ENCODE measurements at regions not wholly inside any gene's neighbourhood (a gene's known extent, or its start where the extent isn't known, plus 50 kb on each side); places are given as distances from the start of the nearest gene placed in this dataset.

- DNase-seq (ENCODE audit: low read depth, low spot score) = no peak
These were observed 202.3 kb downstream of the KIF21A start for GRCh38 chr12:39240587-39240986.

- no peak for DNase-seq (ENCODE audit: low read depth, low spot score)
These were observed 203.1 kb downstream of the KIF21A start for GRCh38 chr12:39239490-39240486.

GRCh38 chr12:39237004-39237403 lies 205.9 kb downstream of the KIF21A start:
- DNase-seq (ENCODE audit: low read depth, low spot score) = no peak

DNA sequence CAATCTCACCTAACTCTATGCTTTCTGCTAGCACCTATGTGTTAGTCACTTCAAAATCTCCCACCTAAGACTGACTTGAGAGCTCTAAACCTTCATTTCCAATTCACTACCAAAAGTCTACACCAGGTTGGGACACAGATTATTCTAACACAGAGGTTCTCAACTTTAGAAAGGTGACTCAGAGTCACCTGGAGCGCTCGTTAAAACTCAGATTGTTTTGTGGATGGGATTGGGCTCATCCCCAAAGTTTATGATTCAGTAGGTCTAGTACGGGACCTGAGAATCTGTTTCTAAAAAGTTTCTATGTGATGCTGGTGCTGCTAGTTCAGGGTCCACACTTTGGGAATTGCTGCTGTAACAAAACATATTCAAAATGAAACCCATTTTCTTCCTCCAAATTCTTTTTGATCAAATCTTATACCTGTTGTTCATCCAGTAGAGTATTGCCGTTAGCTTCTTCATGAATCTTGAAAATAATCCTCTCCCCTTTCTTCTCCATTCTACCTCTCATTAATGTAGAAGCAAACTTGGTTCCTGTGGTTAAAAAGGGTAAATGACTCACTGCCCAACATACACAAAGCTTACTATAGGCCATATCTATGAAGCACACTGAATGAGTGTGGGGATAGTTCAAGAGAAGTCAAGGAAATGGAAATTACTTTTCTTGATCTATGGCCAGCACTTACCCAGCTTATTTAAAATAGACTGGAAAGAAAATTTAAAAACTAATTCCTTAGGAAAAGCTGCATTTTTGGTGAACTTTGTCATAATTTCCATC lies 206.7 kb downstream of the KIF21A start:
- no peak for DNase-seq (ENCODE audit: low read depth, low spot score)

GRCh38 chr12:39230086-39230485 lies 212.8 kb downstream of the KIF21A start:
- no peak for DNase-seq (ENCODE audit: low read depth, low spot score)

GRCh38 chr12:39227218-39227617 lies 215.7 kb downstream of the KIF21A start:
- DNase-seq (ENCODE audit: low read depth, low spot score) = no peak

- no peak for DNase-seq (ENCODE audit: low read depth, low spot score)
These were observed 217.9 kb downstream of the KIF21A start for GRCh38 chr12:39224971-39225370.

DNA sequence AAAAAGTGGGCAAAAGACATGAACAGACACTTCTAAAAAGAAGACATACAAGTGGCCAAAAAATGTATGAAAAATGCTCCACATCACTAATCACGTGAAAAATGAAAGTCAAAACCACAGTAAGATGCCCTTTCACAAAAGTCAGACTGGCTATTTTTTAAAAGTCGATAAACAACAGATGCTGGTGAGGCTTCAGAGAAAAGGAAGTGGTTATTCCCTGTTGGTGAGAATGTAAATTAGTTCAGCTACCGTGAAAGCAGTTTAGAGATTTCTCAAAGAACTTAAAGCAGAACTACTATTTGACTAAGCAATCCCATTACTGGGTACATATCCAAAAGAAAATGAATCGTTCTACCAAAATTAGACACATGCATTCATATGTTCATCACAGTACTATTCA lies 237.0 kb downstream of the KIF21A start:
- no peak for DNase-seq (ENCODE audit: low read depth, low spot score)

DNA sequence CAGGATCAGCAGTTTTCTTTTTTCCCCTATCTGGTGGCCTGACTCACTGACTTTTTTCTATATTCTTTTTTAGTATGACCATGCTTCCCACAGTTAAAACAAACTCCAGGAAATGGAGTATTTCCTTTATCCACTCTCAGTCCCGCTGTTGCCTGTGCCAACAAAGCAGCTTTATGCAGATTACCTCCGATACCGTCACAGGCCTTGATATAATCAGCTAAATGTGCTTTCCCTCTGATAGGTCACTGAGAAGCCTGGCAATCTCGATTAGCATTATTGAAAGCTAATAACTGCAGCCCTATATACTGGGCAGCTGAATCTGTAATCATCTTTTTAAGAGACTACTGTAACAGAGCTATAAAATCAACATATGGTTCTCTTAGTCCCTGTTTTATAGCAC lies 243.6 kb downstream of the KIF21A start:
- no peak for DNase-seq (ENCODE audit: low read depth, low spot score)

DNA sequence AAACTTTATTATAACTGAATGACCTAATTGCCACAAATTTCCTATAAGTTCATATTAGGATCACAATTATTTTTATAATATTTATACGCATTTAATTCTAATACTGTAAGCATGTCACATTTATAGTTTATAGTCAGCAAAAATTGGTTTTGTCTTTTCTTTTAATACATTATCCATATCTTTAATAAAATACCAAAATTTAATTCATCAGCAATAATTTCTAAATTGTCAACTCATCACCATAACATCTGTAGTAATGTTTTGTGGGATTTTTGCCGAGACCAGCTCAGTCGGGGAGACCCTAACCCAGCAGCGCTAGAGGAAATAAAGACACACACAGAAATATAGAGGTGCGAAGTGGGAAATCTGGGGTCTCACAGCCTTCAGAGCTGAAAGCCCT lies 254.2 kb downstream of the KIF21A start:
- no peak for DNase-seq (ENCODE audit: low read depth, low spot score)

DNA sequence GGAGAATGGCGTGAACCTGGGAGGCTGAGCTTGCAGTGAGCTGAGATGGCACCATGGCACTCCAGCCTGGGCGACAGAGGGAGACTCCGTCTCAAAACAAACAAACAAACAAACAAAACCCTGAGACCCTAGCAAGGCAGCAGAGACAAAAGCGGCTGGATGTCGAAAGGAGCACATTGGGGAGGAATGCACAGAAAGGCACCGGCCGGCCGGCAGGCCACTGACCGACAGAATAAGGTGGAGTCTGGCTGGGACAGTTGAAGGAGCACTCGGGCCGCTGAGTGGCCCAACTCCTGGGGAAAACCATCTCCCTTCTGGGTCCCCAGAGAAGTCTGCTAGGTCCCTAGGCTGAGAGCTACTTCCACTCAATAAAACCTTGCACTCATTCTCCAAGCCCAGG lies 256.2 kb downstream of the KIF21A start:
- no peak for DNase-seq (ENCODE audit: low read depth, low spot score)

GRCh38 chr12:39178837-39179236 lies 264.1 kb downstream of the KIF21A start:
- no peak for DNase-seq (ENCODE audit: low read depth, low spot score)

DNA sequence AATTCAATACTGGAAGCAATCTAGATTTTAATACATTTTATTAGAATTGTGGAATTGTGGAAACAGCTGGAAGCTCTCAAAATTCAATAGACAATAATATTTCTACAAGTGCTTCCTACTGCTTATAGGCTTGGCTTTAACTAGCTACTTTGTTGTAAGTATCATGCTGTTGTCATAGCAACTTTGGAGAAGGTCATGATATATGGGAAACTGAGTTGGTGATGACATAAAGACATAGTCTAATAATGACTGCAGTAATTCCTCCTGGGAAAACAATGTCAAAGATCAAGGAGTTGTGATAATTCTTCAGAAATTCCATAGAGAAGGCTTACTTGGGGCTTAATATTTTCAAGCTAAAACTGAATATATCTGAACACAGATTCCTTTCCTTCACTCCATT lies 266.6 kb downstream of the KIF21A start:
- no peak for DNase-seq (ENCODE audit: low read depth, low spot score)

- no peak for DNase-seq (ENCODE audit: low read depth, low spot score)
These were observed 268.3 kb upstream of the CPNE8 start for GRCh38 chr12:39173726-39174125.

GRCh38 chr12:39165338-39165737 lies 259.9 kb upstream of the CPNE8 start:
- DNase-seq (ENCODE audit: low read depth, low spot score) = no peak

DNA sequence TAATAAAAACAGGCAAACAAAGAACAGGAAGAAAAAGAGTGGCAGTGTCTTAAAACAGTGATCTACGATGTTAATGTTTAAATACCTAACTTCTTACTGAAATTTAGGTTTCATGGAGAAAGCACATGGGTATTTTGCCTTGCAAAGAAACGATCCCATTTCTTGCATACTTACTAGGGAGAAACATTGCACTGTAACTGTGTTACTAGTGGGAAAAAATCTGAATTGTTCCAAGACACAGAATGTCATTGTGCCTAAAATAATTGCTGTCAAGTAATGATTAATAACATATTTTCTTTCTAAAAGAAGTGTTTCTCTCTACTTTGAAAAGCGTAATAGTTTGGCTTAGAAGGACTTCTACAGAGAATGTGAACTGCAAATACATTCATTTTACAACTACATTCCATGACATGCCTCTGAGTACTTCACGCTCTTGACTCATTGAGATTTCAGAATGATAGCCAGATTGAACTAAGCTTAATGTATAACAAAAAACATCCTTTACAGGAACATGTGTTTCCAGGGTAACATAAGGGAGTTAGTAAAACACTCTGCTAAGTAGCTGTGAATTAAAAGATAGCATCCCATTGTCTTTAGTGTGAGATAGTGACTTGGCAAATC lies 256.2 kb upstream of the CPNE8 start:
- no peak for DNase-seq (ENCODE audit: low read depth, low spot score)

DNA sequence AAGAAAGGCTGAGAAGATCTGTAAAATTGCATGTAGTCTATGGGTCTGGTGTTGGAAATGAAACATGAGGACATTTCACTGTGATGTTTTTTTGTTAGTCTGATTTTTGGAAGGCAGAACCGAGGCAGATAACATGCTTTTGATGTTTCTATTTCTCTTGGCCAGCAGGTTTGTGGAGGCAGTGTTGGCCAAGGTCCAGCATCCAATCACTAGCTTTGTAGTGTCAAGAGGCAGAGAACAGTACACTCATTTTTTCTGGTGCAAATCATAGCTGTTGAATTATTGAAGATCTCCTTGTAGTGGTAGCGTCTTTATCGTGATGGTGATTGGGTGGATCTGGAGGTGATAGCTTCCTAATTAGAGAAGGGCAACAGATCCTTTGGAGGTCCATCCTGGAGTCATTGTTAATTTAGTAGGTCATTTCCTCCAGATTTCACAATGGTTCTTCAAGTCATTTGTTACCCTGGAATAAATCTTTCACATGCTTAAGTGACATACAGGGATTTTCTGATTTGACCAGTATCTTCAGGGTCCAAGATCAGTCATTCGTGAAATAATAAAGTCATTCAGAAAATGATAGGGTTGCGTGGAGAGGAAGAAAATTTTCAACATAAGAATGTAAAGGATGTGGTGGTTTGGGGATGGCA lies 252.4 kb upstream of the CPNE8 start:
- DNase-seq (ENCODE audit: low read depth, low spot score) = no peak

GRCh38 chr12:39145175-39145999 lies 240.0 kb upstream of the CPNE8 start:
- no peak for DNase-seq (ENCODE audit: low read depth, low spot score)

DNA sequence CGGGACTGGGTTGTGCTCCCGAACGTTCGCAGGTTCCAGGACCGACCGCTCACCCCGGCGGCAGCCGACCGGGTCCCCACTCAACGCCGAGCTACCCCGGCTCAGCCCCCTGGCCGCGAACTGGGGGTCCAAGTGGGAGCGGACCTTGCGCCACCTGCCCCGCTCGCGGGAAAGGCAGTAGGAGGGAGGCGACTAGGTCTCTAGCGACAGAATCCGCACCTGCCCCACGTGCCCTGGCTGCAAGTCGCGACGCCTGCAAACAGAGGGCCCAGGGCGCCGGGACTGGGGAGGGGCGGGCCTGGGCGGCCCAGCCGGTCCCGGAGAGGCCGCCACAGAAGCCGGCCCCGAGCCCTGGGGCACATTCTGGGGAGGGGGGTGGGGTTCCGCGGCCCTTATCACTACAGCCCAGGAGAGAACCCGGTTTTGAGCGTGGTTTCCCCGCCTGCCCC lies 239.2 kb upstream of the CPNE8 start:
- no peak for DNase-seq (ENCODE audit: low read depth, low spot score)

- DNase-seq (ENCODE audit: low read depth, low spot score) = no peak
These were observed 232.9 kb upstream of the CPNE8 start for GRCh38 chr12:39138268-39138667.

- no peak for DNase-seq (ENCODE audit: low read depth, low spot score)
These were observed 222.0 kb upstream of the CPNE8 start for GRCh38 chr12:39127401-39127800.

Data from smooth muscle cell of the brain vasculature (primary cell).